DND-41 (cell line): ENCODE measurements at regions not wholly inside any gene's neighbourhood (a gene's known extent, or its start where the extent isn't known, plus 50 kb on each side); places are given as distances from the start of the nearest gene placed in this dataset.

ENCODE experiments used
- ATAC-seq: fragments of 200-7000 bp; cut with Tn5 transposase; 3 replicates; pipeline ENCODE4 v1.9.1; 2021; ENCODE audit warnings: low read depth; ENCODE audit not compliant: insufficient read depth
- DNase-seq: peaks from one replicate; pipeline ENCODE4 v3.0.0-alpha.2; 2020
- H2AFZ ChIP-seq: 2 replicates; pipeline ENCODE4 v1.6.0; 2012; ENCODE audit warnings: low read depth, low read length
- H3K27ac ChIP-seq: 2 replicates; pipeline ENCODE4 v1.5.1; 2012; ENCODE audit warnings: low read length, inconsistent platforms
- H3K27me3 ChIP-seq: fragments of 200-600 bp; sonication (generic); 2 replicates; pipeline ENCODE4 v1.6.0; 2012; ENCODE audit warnings: low read length, mild to moderate bottlenecking, inconsistent platforms; ENCODE audit not compliant: insufficient read depth, poor library complexity
- H3K36me3 ChIP-seq: 2 replicates; pipeline ENCODE4 v1.5.1; 2012; ENCODE audit warnings: low read length, inconsistent platforms; ENCODE audit not compliant: insufficient read depth
- H3K4me1 ChIP-seq: 2 replicates; pipeline ENCODE4 v1.5.1; 2012; ENCODE audit warnings: mild to moderate bottlenecking, low read length; ENCODE audit not compliant: insufficient read depth
- H3K4me2 ChIP-seq: 2 replicates; pipeline ENCODE4 v1.6.0; 2012; ENCODE audit warnings: mild to moderate bottlenecking, moderate library complexity, low read length, inconsistent platforms; ENCODE audit not compliant: insufficient read depth
- H3K4me3 ChIP-seq, 2 experiments: fragments of 200-600 bp in 1 of 2; shearing (Covaris generic) in 1 of 2; 2 replicates each; pipeline ENCODE4 v1.5.1; 2012 to 2016; ENCODE audit warnings: inconsistent platforms in 2 of 2, low read length in 2 of 2, mild to moderate bottlenecking in 2 of 2, low read depth in 1 of 2, moderate library complexity in 1 of 2
- H3K79me2 ChIP-seq: 2 replicates; pipeline ENCODE4 v1.6.0; 2012; ENCODE audit warnings: low read length, inconsistent platforms; ENCODE audit not compliant: insufficient read depth
- H3K9ac ChIP-seq: 2 replicates; pipeline ENCODE4 v1.6.0; 2012; ENCODE audit warnings: low read depth, mild to moderate bottlenecking, inconsistent platforms, low read length, moderate library complexity
- H3K9me3 ChIP-seq: 2 replicates; pipeline ENCODE4 v1.5.1; 2012; ENCODE audit warnings: low read length, moderate library complexity, mild to moderate bottlenecking, inconsistent platforms; ENCODE audit not compliant: insufficient read depth, severe bottlenecking
- H4K20me1 ChIP-seq: 2 replicates; pipeline ENCODE4 v1.6.0; 2012; ENCODE audit warnings: low read length; ENCODE audit not compliant: insufficient read depth
- CTCF ChIP-seq: IDR thresholded peaks from 2 replicates; pipeline ENCODE4 v1.5.1; 2012; ENCODE audit warnings: borderline replicate concordance, low read length, moderate library complexity, mild to moderate bottlenecking; ENCODE audit not compliant: poor library complexity, severe bottlenecking; ENCODE audit errors: extremely low read depth
- EZH2 ChIP-seq: IDR thresholded peaks from 3 replicates; pipeline ENCODE4 v1.6.1; 2012; ENCODE audit warnings: borderline replicate concordance, low read depth, mild to moderate bottlenecking, moderate library complexity, low read length, inconsistent platforms; ENCODE audit not compliant: severe bottlenecking

- Histone ChIP-seq H3K9me3 (no peaks in the 10 kb centered on the region), H3K4me2 (no peak overlapping the region), H2AFZ (no peak overlapping the region), H3K9ac (no peak overlapping the region), H3K27me3 (no peaks in the 10 kb centered on the region), H4K20me1 (no peaks in the 10 kb centered on the region), H3K4me1 (no peaks in the 10 kb centered on the region), H3K79me2 (no peaks in the 10 kb centered on the region), H3K4me3 (no peak overlapping the region), H3K27ac (no peak overlapping the region), H3K36me3 (no peaks in the 10 kb centered on the region)
- TF ChIP-seq CTCF: no peak
- TF ChIP-seq EZH2: no peak
- no peak for ATAC-seq
- DNase-seq: no peak
These were observed 131.8 kb upstream of the WDR11 start for GRCh38 chr10:120719333-120719732.

- Histone ChIP-seq H4K20me1 (no peaks in the 10 kb centered on the region), H2AFZ (no peak overlapping the region), H3K4me1 (no peaks in the 10 kb centered on the region), H3K27ac (no peak overlapping the region), H3K4me2 (no peak overlapping the region), H3K79me2 (no peaks in the 10 kb centered on the region), H3K9me3 (no peaks in the 10 kb centered on the region), H3K9ac (no peak overlapping the region), H3K4me3 (no peak overlapping the region), H3K36me3 (no peaks in the 10 kb centered on the region), H3K27me3 (no peaks in the 10 kb centered on the region)
- ATAC-seq (no peak), DNase-seq (no peak)
- TF ChIP-seq EZH2 (no peak), CTCF (no peak)
These were observed 124.2 kb upstream of the WDR11 start for GRCh38 chr10:120727001-120727400.

- Histone ChIP-seq H3K36me3 (no peaks in the 10 kb centered on the region), H3K9ac (no peak overlapping the region), H3K4me2 (no peak overlapping the region), H3K27ac (no peak overlapping the region), H2AFZ (no peak overlapping the region), H3K79me2 (no peaks in the 10 kb centered on the region), H3K4me1 (no peaks in the 10 kb centered on the region), H4K20me1 (no peaks in the 10 kb centered on the region), H3K9me3 (no peaks in the 10 kb centered on the region), H3K4me3 (no peak overlapping the region), H3K27me3 (no peaks in the 10 kb centered on the region)
- DNase-seq (no peak), ATAC-seq (no peak)
- TF ChIP-seq EZH2 (no peak), CTCF (no peak)
These were observed 121.6 kb upstream of the WDR11 start for GRCh38 chr10:120729547-120729946.

- ATAC-seq: no peak
- no peaks in the 10 kb centered on the region for H3K36me3 ChIP-seq
- H3K9ac ChIP-seq: no peak overlapping the region
- no peak overlapping the region for H3K4me2 ChIP-seq
- no peaks in the 10 kb centered on the region for H3K79me2 ChIP-seq
- no peaks in the 10 kb centered on the region for H4K20me1 ChIP-seq
- H2AFZ ChIP-seq: no peak overlapping the region
- no peaks in the 10 kb centered on the region for H3K4me1 ChIP-seq
- H3K4me3 ChIP-seq: no peak overlapping the region
- H3K27ac ChIP-seq: no peak overlapping the region
- no peaks in the 10 kb centered on the region for H3K9me3 ChIP-seq
- no peak for DNase-seq
- H3K27me3 ChIP-seq: no peaks in the 10 kb centered on the region
- no peak for TF ChIP-seq CTCF
- TF ChIP-seq EZH2: no peak
These were observed 119.1 kb upstream of the WDR11 start for GRCh38 chr10:120732067-120732466.
